GM18868 (cell line): ENCODE measurements at regions not wholly inside any gene's neighbourhood (a gene's known extent, or its start where the extent isn't known, plus 50 kb on each side); places are given as distances from the start of the nearest gene placed in this dataset.

Experiments used
- ATAC-seq: cut with Tn5 transposase; IDR thresholded peaks from one replicate; pipeline ENCODE4 v1.9.1; 2021; ENCODE audit warnings: mild to moderate bottlenecking, moderate library complexity; ENCODE audit not compliant: unreplicated experiment

GRCh38 chr1:61531716-61532115 lies 193.2 kb downstream of the TM2D1 start:
- no peak for ATAC-seq

DNA sequence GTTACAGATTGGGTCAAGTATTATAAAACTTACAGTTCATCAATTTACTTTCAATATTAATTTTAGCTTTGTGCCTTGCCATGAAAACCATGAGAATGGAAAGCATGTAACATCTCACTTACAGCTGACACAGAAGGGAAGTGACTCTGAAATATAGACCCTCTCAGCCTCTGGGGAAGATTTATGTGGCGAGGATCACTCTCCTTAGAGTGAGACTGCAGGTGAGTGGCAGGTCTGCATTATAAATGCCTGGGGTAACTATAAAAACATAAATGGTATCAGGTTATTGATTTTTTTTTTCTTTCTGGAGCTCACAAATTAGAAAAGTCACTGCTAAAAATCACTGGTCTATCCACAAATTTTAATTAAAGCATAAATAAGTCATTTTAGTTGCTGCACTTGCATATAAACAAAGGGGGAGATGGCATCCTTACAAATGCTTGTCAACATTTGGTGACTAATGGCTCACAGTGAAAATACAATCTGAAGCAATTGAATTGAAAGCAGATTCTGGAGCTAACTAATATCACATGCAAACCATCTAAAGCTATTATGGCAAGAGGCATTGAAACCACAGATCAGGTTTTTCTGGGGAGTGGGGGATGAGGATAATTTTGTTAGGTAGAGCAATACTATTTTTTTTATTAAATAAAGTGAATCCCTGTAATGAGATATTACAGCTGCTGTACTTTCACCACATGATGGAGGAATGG lies 200.9 kb downstream of the TM2D1 start:
- no peak for ATAC-seq

- no peak for ATAC-seq
Observed at GRCh38 chr1:61523229-61523628, 201.7 kb downstream of the TM2D1 start.

DNA sequence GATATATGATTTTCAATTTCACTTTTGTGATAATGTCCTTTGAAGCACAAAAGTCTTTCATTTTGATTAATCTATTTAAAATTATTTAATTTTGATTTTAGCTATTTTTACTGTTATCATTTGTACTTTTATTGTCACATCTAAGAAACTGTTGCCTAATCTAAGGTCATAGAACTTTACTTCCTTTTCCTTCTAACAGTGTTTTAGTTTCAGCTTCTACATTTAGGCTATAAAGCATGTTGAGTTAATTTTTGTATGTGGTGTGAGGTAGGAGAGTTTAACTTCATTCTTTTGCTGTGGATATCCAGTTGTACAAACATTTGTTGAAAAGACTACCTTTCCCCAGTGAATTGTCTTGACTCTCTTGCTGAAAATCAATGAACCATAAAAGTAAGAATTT lies 204.5 kb downstream of the TM2D1 start:
- ATAC-seq, result no peak

DNA sequence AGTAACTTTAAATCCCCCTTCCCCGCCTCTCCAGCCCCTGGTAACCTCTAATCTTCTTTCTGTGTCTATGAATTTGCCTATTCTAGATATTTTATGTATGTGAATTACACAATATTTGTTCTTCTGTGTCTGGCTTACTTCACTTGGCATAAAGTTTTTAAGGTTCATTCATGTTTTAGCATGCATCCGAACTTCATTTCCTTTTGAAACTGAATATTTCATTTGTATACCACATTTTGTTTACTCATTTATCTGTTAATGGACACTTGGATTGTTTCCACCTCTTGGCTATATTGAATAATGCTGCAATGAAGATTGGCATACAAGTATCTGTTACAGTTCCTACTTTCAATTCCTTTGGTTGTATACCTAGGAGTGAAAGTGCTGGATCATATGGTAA lies 205.3 kb downstream of the TM2D1 start:
- ATAC-seq, result no peak

DNA sequence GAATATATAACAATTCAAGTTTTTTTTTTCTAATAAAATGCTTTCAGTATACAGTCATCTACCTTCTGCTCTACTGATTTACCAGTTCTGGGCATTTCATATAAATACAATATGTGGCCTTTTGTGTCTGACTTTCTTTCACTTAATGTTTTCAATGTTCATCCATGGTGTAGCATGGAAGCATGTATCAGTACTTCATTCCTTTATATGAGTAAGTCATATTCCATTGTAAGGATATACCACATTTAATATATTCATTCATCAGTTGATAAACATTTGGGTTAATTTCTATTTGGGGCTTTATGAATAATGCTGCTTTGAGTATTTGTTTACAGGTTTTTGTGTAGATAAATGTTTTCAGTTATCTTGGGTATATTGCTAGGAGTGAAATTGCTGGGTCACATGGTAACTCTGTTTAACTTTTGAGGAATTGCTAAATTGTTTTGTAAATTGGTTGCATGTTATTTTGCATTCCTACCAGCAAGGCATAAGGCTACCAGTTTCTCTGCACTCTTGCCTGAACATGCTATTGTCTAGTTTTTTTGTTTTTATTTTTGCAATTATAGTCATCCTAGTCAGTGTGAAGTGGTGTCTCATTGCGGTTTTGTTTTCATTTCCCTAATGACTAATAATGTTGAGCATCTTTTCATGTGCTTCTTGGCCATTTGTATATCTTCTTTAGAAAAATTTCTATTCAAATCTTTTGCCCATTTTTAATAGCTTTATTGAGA lies 206.1 kb downstream of the TM2D1 start:
- peak; percentile 91 for ATAC-seq

DNA sequence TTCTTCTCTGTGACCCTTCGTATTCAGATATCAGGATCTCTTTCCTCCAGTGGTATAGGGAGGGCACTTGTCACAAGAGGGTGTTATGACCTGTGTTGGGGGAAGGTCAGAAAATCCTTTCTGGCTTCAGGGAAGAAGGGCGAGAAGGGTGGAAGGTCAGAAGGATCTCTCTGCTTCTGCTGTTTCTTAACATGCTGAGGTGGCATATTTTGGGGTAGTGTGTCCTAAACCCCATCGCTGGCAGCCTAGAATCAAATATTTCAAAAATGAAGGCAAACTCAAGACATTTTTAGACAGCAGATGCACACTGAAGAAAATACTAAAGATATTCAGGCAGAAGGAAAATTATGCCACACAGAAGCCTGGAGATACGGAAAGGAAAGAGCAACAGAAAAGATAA lies 207.6 kb downstream of the TM2D1 start:
- no peak for ATAC-seq

DNA sequence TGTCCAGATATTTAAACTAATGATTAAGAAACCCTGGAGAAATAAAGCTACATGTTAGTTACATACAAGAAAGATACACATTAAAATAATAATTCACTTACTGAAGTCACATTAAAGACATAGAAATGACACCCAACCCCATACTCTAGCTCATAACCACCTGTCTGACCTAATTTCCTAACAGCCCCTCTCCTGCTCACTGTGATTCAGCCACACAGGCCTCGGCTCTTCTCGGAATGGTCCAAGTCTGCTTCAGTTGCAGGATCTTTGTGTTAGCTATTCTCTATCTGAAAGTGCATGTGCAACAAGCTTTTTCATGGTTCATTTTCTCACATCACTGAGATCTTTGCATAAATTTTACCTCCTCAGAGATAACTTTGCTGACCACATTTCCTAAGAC lies 209.8 kb downstream of the TM2D1 start:
- no peak for ATAC-seq
